SK-N-SH (cell line): ENCODE measurements at regions not wholly inside any gene's neighbourhood (a gene's known extent, or its start where the extent isn't known, plus 50 kb on each side); places are given as distances from the start of the nearest gene placed in this dataset.

Experiments used
- CTCF ChIA-PET: fragments of 300-600, 350-600 bp; formaldehyde crosslinking; extraction: SDS; loops from one replicate; lab custom pipeline; 2021; lab: Yijun Ruan, JAX
- POLR2A ChIA-PET: fragments of 350-600 bp; sonication (Branson Sonifier 250); formaldehyde crosslinking; extraction: SDS; loops from one replicate; lab custom pipeline; 2020; ENCODE audit warnings: antibody characterized with exemption, inconsistent platforms; lab: Yijun Ruan, JAX
- DNase-seq: peaks from one replicate; pipeline ENCODE4 v3.0.0; 2012
- H2AFZ ChIP-seq: fragments of 200-600 bp; sonication (generic); 2 replicates; pipeline ENCODE4 v1.8.1; 2016; ENCODE audit warnings: antibody characterized with exemption, mild to moderate bottlenecking, low read depth
- H3F3A ChIP-seq: fragments of 200-600 bp; sonication (generic); replicated peaks from 2 replicates; pipeline ENCODE3; 2016; ENCODE audit warnings: antibody characterized with exemption, mild to moderate bottlenecking; ENCODE audit not compliant: insufficient read depth
- H3K27ac ChIP-seq, 2 experiments: fragments of 200-500 bp in 1 of 2; fragments of 200-600 bp in 1 of 2; sonication (Bioruptor generic) in 1 of 2; sonication (generic), shearing (Covaris generic) in 1 of 2; 2 replicates each; pipeline versions ENCODE4 v1.5.1 to v1.6.1; 2014 to 2016; ENCODE audit warnings: low read depth in 2 of 2, inconsistent platforms in 1 of 2, low read length in 1 of 2, mild to moderate bottlenecking in 1 of 2, mixed read lengths in 1 of 2
- H3K27me3 ChIP-seq: fragments of 200-600 bp; sonication (generic), shearing (Covaris generic); 2 replicates; pipeline ENCODE4 v1.6.1; 2016; ENCODE audit warnings: mixed run types; ENCODE audit not compliant: insufficient read depth
- H3K36me3 ChIP-seq, 2 experiments: fragments of 200-500 bp in 1 of 2; fragments of 200-600 bp in 1 of 2; sonication (Bioruptor generic) in 1 of 2; sonication (generic) in 1 of 2; replicated peaks in 1 of 2; 2 replicates each; pipeline versions ENCODE3 to v1.5.1; 2014 to 2016; ENCODE audit warnings: low read length in 1 of 2, mild to moderate bottlenecking in 1 of 2; ENCODE audit not compliant: insufficient read depth in 2 of 2, control insufficient read depth in 1 of 2
- H3K4me1 ChIP-seq, 2 experiments: fragments of 200-500 bp in 1 of 2; fragments of 200-600 bp in 1 of 2; sonication (Bioruptor generic) in 1 of 2; sonication (generic), shearing (Covaris generic) in 1 of 2; 2 replicates each; pipeline versions ENCODE4 v1.5.1 to v1.6.1; 2014 to 2016; ENCODE audit warnings: low read depth in 1 of 2, low read length in 1 of 2, mixed run types in 1 of 2; ENCODE audit not compliant: insufficient read depth in 2 of 2, control insufficient read depth in 1 of 2
- H3K4me2 ChIP-seq: fragments of 200-600 bp; sonication (generic), shearing (Covaris generic); 2 replicates; pipeline ENCODE4 v1.6.1; 2017; ENCODE audit warnings: mixed run types
- H3K4me3 ChIP-seq, 2 experiments: fragments of 200-500 bp in 1 of 2; fragments of 200-600 bp in 1 of 2; sonication (Bioruptor generic) in 1 of 2; sonication (generic), shearing (Covaris generic) in 1 of 2; 2 replicates each; pipeline versions ENCODE4 v1.5.1 to v1.8.1; 2014 to 2016; ENCODE audit warnings: low read depth in 2 of 2, inconsistent platforms in 1 of 2, low read length in 1 of 2, mild to moderate bottlenecking in 1 of 2, mixed read lengths in 1 of 2, moderate library complexity in 1 of 2
- H3K79me2 ChIP-seq: fragments of 200-600 bp; sonication (generic); 2 replicates; pipeline ENCODE4 v1.8.1; 2017; ENCODE audit warnings: mild to moderate bottlenecking; ENCODE audit not compliant: insufficient read depth
- H3K9ac ChIP-seq: fragments of 200-600 bp; sonication (generic); 2 replicates; pipeline ENCODE4 v1.6.1; 2017; ENCODE audit warnings: mixed run types
- H3K9me2 ChIP-seq: fragments of 200-600 bp; sonication (generic); 2 replicates; pipeline ENCODE4 v1.6.1; 2017; ENCODE audit warnings: mixed run types
- H3K9me3 ChIP-seq: fragments of 200-600 bp; sonication (generic); 2 replicates; pipeline ENCODE4 v1.6.1; 2017; ENCODE audit warnings: mixed run types, mild to moderate bottlenecking, moderate library complexity
- H4K20me1 ChIP-seq: fragments of 200-600 bp; sonication (generic); 2 replicates; pipeline ENCODE4 v1.6.1; 2017; ENCODE audit warnings: mild to moderate bottlenecking, mixed run types; ENCODE audit not compliant: insufficient read depth
- CHD2 ChIP-seq: fragments of 150-350 bp; IDR thresholded peaks from 2 replicates; pipeline ENCODE4 v1.6.1; 2018; ENCODE audit warnings: low read length; ENCODE audit not compliant: partially characterized antibody
- ELF1 ChIP-seq: IDR thresholded peaks from 2 replicates; pipeline ENCODE4 v1.4.0; 2012
- EP300 ChIP-seq, 2 experiments: IDR thresholded peaks; 2 replicates each; pipeline versions ENCODE4 v1.4.0 to v1.6.1; 2012; ENCODE audit warnings: borderline replicate concordance in 1 of 2, low read depth in 1 of 2, low read length in 1 of 2
- EZH2phosphoT487 ChIP-seq: fragments of 200-600 bp; sonication (generic); IDR thresholded peaks from 2 replicates; pipeline ENCODE4 v1.6.1; 2017; ENCODE audit warnings: low read depth, mixed run types, mild to moderate bottlenecking, antibody characterized with exemption, moderate library complexity, borderline replicate concordance
- FOSL2 ChIP-seq: IDR thresholded peaks from 2 replicates; pipeline ENCODE4 v1.4.0; 2012; ENCODE audit warnings: low read depth, mild to moderate bottlenecking, moderate library complexity, borderline replicate concordance
- GATA2 ChIP-seq: sonication (generic); formaldehyde crosslinking; IDR thresholded peaks from 2 replicates; pipeline ENCODE4 v1.5.0; 2020; ENCODE audit warnings: mild to moderate bottlenecking, missing genetic modification reagents
- JUND ChIP-seq: IDR thresholded peaks from 2 replicates; pipeline ENCODE4 v1.4.0; 2012
- RCOR1 ChIP-seq: fragments of 150-350 bp; IDR thresholded peaks from 2 replicates; pipeline ENCODE4 v1.6.1; 2017; ENCODE audit warnings: antibody characterized with exemption, low read length
- RXRA ChIP-seq: IDR thresholded peaks from 2 replicates; pipeline ENCODE4 v1.4.0; 2012; ENCODE audit warnings: low read depth, mild to moderate bottlenecking, borderline replicate concordance
- SIN3A ChIP-seq: IDR thresholded peaks from 2 replicates; pipeline ENCODE4 v1.6.1; 2012; ENCODE audit warnings: low read depth, mild to moderate bottlenecking, low read length, moderate library complexity, borderline replicate concordance
- SMC3 ChIP-seq: IDR thresholded peaks from 2 replicates; pipeline ENCODE4 v1.6.1; 2012; ENCODE audit warnings: low read depth, low read length, improper control_type of control experiment
- TAF1 ChIP-seq: IDR thresholded peaks from 2 replicates; pipeline ENCODE4 v1.6.1; 2012; ENCODE audit warnings: low read depth, mild to moderate bottlenecking, low read length, moderate library complexity, borderline replicate concordance
- WGBS: methylation state at CpG from one replicate; pipeline ENCODE4 v1.1.6; 2017; ENCODE audit warnings: low lambda C conversion rate; 5-methylcytosine and 5-hydroxymethylcytosine counted together
- TF ChIP-seq, protein P1 (sequence below): IDR thresholded peaks from 2 replicates; pipeline ENCODE4 v1.6.1; 2012; ENCODE audit warnings: mild to moderate bottlenecking, low read depth, low read length, moderate library complexity
- TF ChIP-seq, protein P2 (sequence below): IDR thresholded peaks from 2 replicates; pipeline ENCODE4 v1.4.0; 2012; ENCODE audit warnings: low read depth, borderline replicate concordance
- TF ChIP-seq, protein P3 (sequence below): IDR thresholded peaks from 2 replicates; pipeline ENCODE4 v1.4.0; 2012; ENCODE audit warnings: low read depth, borderline replicate concordance
- TF ChIP-seq, protein P4 (sequence below): fragments of 150-350 bp; IDR thresholded peaks from 2 replicates; pipeline ENCODE4 v1.6.1; 2016; ENCODE audit warnings: mild to moderate bottlenecking, low read depth, low read length

DNA sequence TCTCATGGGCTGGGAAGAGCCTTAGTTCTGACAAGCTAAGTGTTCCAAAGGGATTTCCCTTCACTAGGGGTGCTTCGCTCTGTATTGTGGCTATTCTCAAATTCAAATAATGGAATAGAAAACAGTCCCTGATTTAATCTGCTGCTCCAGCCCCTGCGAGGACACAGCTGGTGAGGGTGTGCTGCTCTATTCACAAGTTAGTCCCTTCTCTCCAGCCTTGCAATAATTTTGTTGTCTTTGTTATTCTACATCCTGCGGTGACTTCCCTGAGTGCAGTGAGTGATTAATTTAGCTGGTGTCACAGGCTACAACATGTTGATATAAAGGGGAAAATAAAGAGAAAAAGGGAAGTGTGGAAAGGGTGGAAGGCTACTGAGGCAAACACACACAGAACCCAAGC, 180.5 kb upstream of the VEPH1 start:
- Histone ChIP-seq H2AFZ (no peak overlapping the region), H3K27me3 (no peaks in the 10 kb centered on the region), H3K4me2 (no peak overlapping the region), H4K20me1 (no peaks in the 10 kb centered on the region), H3K9ac (no peak overlapping the region), H3K4me3 (no peak overlapping the region), H3F3A (no peaks in the 10 kb centered on the region), H3K36me3 (no peaks in the 10 kb centered on the region), H3K27ac (no peak overlapping the region), H3K9me2 (no peaks in the 10 kb centered on the region), H3K4me1 (no peaks in the 10 kb centered on the region), H3K79me2 (no peaks in the 10 kb centered on the region)
- ChIA-PET POLR2A (no interaction called here), CTCF (interaction anchor here (0.8 to 1.7 kb wide), 4 partner anchors 16 to 151 kb away, joined by 3 to 5 read pairs (median 3); no protein-coding TSS in a partner anchor)
- 71% methylated on average over 3 of the region's 3 CpGs for WGBS
- no peak for DNase-seq
- TF ChIP-seq EP300 (IDR thresholded peaks at IDR 0.05; ENCODE audit: borderline replicate concordance in 1 of 2, low read depth in 1 of 2, low read length in 1 of 2) (no peak), ELF1 (no peak), GATA2 (CRISPR knock-in tag) (no peak), FOSL2 (no peak), RCOR1 (no peak), SMC3 (no peak), JUND (no peak), RXRA (no peak)
- TF ChIP-seq, protein P1, sequence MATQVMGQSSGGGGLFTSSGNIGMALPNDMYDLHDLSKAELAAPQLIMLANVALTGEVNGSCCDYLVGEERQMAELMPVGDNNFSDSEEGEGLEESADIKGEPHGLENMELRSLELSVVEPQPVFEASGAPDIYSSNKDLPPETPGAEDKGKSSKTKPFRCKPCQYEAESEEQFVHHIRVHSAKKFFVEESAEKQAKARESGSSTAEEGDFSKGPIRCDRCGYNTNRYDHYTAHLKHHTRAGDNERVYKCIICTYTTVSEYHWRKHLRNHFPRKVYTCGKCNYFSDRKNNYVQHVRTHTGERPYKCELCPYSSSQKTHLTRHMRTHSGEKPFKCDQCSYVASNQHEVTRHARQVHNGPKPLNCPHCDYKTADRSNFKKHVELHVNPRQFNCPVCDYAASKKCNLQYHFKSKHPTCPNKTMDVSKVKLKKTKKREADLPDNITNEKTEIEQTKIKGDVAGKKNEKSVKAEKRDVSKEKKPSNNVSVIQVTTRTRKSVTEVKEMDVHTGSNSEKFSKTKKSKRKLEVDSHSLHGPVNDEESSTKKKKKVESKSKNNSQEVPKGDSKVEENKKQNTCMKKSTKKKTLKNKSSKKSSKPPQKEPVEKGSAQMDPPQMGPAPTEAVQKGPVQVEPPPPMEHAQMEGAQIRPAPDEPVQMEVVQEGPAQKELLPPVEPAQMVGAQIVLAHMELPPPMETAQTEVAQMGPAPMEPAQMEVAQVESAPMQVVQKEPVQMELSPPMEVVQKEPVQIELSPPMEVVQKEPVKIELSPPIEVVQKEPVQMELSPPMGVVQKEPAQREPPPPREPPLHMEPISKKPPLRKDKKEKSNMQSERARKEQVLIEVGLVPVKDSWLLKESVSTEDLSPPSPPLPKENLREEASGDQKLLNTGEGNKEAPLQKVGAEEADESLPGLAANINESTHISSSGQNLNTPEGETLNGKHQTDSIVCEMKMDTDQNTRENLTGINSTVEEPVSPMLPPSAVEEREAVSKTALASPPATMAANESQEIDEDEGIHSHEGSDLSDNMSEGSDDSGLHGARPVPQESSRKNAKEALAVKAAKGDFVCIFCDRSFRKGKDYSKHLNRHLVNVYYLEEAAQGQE, result no peak
- TF ChIP-seq, protein P2, sequence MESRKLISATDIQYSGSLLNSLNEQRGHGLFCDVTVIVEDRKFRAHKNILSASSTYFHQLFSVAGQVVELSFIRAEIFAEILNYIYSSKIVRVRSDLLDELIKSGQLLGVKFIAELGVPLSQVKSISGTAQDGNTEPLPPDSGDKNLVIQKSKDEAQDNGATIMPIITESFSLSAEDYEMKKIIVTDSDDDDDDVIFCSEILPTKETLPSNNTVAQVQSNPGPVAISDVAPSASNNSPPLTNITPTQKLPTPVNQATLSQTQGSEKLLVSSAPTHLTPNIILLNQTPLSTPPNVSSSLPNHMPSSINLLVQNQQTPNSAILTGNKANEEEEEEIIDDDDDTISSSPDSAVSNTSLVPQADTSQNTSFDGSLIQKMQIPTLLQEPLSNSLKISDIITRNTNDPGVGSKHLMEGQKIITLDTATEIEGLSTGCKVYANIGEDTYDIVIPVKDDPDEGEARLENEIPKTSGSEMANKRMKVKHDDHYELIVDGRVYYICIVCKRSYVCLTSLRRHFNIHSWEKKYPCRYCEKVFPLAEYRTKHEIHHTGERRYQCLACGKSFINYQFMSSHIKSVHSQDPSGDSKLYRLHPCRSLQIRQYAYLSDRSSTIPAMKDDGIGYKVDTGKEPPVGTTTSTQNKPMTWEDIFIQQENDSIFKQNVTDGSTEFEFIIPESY, result no peak
- TF ChIP-seq, all 33 proteins: peak for 0
- H3K9me3 ChIP-seq, result no peaks in the 10 kb centered on the region

DNA sequence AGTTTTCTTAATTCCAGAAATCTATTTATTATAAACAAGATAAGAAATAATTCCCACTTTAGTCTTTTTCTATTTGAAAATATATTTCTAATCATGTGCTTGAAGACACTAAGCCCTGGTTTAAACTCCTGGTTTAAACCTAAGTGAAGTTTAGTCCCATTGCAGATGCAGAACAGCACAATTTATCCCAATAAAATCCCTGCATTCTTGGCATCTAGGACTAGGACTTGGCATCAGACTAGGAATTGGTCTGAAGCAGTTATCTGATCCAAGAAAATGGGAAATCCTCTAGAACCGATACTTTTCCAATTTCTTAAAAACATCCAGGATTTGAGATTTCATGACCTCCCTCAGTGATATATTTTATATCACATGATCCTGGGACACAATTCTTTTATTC, 168.8 kb upstream of the VEPH1 start:
- Histone ChIP-seq H3K36me3 (no peaks in the 10 kb centered on the region), H2AFZ (no peak overlapping the region), H3K4me3 (no peak overlapping the region), H3K27ac (no peak overlapping the region), H3K9me3 (no peaks in the 10 kb centered on the region), H3K9ac (no peak overlapping the region), H4K20me1 (no peaks in the 10 kb centered on the region), H3K79me2 (no peaks in the 10 kb centered on the region), H3F3A (no peaks in the 10 kb centered on the region), H3K27me3 (no peaks in the 10 kb centered on the region), H3K9me2 (no peaks in the 10 kb centered on the region), H3K4me2 (no peak overlapping the region), H3K4me1 (peaks cover 3 to 12% of the 10 kb centered on the region in 2 experiments; a peak in 2 of 4 replicates)
- ChIA-PET CTCF (no interaction called here), POLR2A (no interaction called here)
- 90% methylated on average over 1 of the region's 1 CpG for WGBS
- TF ChIP-seq, protein P1, result no peak
- TF ChIP-seq CHD2 (no peak), TAF1 (no peak), EZH2phosphoT487 (no peak), RXRA (no peak), SIN3A (no peak), JUND (no peak)
- TF ChIP-seq, protein P3, sequence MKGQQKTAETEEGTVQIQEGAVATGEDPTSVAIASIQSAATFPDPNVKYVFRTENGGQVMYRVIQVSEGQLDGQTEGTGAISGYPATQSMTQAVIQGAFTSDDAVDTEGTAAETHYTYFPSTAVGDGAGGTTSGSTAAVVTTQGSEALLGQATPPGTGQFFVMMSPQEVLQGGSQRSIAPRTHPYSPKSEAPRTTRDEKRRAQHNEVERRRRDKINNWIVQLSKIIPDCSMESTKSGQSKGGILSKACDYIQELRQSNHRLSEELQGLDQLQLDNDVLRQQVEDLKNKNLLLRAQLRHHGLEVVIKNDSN, result no peak
- TF ChIP-seq, protein P4, sequence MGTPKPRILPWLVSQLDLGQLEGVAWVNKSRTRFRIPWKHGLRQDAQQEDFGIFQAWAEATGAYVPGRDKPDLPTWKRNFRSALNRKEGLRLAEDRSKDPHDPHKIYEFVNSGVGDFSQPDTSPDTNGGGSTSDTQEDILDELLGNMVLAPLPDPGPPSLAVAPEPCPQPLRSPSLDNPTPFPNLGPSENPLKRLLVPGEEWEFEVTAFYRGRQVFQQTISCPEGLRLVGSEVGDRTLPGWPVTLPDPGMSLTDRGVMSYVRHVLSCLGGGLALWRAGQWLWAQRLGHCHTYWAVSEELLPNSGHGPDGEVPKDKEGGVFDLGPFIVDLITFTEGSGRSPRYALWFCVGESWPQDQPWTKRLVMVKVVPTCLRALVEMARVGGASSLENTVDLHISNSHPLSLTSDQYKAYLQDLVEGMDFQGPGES, result no peak
- no peak for DNase-seq
